ENCODE measurements at regions not wholly inside any gene's neighbourhood (a gene's known extent, or its start where the extent isn't known, plus 50 kb on each side); places are given as distances from the start of the nearest gene placed in this dataset.

GRCh38 chr21:14603202-14603601 is 57.1 kb upstream of the SAMSN1 start:
- no peak for DNase-seq

- no peak for DNase-seq
Observed at GRCh38 chr21:14602382-14602958, 56.4 kb upstream of the SAMSN1 start.

- DNase-seq, result no peak
Observed at GRCh38 chr21:14600569-14601297, 54.6 kb upstream of the SAMSN1 start.

- DNase-seq, result no peak
Observed at GRCh38 chr21:14598065-14598464, 52.0 kb upstream of the SAMSN1 start.

All from activated CD8-positive, alpha-beta memory T cell treated with anti-CD3 and anti-CD28 coated beads, Interleukin-2, amount 50 U/mL, for 48 hours (primary cell).